Activated CD8-positive, alpha-beta T cell treated with anti-CD3 and anti-CD28 coated beads for 36 hours (primary cell): ENCODE measurements at regions not wholly inside any gene's neighbourhood (a gene's known extent, or its start where the extent isn't known, plus 50 kb on each side); places are given as distances from the start of the nearest gene placed in this dataset.

Experiments used
- ATAC-seq: fragments of 200-7000 bp; cut with Tn5 transposase; one replicate; pipeline ENCODE4 v1.10.0; 2021; ENCODE audit warnings: mild to moderate bottlenecking, moderate library complexity
- CTCF ChIA-PET: fragments of 350-600 bp; sonication (Branson Sonifier 250); formaldehyde crosslinking; loops from one replicate; lab custom pipeline; 2021; ENCODE audit warnings: antibody characterized with exemption; lab: Charles Lee
- POLR2A ChIA-PET: fragments of 350-600 bp; sonication (Branson Sonifier 250); formaldehyde crosslinking; loops from one replicate; lab custom pipeline; 2021; ENCODE audit warnings: antibody characterized with exemption; lab: Charles Lee
- DNase-seq: peaks from one replicate; pipeline ENCODE4 v3.0.0-alpha.2; 2020
- H3K27ac Mint-ChIP-seq: one replicate; pipeline ENCODE4 v1.8.0; 2021; ENCODE audit warnings: mild to moderate bottlenecking, mixed read lengths
- H3K27me3 Mint-ChIP-seq: one replicate; pipeline ENCODE4 v1.8.0; 2021; ENCODE audit warnings: mixed read lengths
- H3K36me3 Mint-ChIP-seq: one replicate; pipeline ENCODE4 v1.8.0; 2021; ENCODE audit warnings: low read depth, mixed read lengths
- H3K4me1 Mint-ChIP-seq: one replicate; pipeline ENCODE4 v1.8.0; 2021; ENCODE audit warnings: low read depth, mixed read lengths
- H3K4me3 Mint-ChIP-seq: one replicate; pipeline ENCODE4 v1.8.0; 2021; ENCODE audit warnings: mild to moderate bottlenecking, moderate library complexity, mixed read lengths
- H3K9me3 Mint-ChIP-seq: one replicate; pipeline ENCODE4 v1.8.0; 2021; ENCODE audit warnings: mixed read lengths
- intact Hi-C: fragments of 100-400 bp; cut with micrococcal nuclease; formaldehyde crosslinking; loops from one replicate; pipeline ENCODE4 v1.10.0; 2022
- TF ChIP-seq, protein P1 (sequence below): fragments of 200-600 bp; IDR thresholded peaks from one replicate; pipeline ENCODE4 v1.8.0; 2022; ENCODE audit warnings: antibody characterized with exemption, mild to moderate bottlenecking

DNA sequence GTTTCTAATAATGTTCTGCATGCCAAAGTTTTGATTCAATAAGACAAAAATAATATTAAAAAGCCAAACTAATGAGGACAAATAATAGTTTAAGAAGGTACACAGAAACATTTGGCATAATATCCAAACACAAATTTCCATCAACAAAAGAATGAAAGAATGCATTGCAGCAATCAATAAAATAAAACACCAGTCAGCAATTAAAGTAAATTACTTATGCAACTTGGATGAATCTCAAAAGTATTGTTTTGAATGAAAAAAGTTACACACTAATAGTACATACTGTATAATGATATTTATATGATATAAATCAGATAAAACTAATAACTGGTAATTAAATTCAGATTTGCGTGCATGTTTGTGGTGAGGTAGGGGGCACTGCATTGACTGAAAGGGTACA, 285.5 kb upstream of the PCDH10 start:
- ChIA-PET CTCF (no interaction called here), POLR2A (no interaction called here)
- Mint-ChIP-seq H3K4me3 (no peak overlapping the region), H3K9me3 (peaks cover 2% of the 10 kb centered on the region), H3K36me3 (no peaks in the 10 kb centered on the region), H3K4me1 (no peaks in the 10 kb centered on the region), H3K27me3 (no peaks in the 10 kb centered on the region), H3K27ac (no peak overlapping the region)
- intact Hi-C loops, result no loop called here
- TF ChIP-seq, protein P1, sequence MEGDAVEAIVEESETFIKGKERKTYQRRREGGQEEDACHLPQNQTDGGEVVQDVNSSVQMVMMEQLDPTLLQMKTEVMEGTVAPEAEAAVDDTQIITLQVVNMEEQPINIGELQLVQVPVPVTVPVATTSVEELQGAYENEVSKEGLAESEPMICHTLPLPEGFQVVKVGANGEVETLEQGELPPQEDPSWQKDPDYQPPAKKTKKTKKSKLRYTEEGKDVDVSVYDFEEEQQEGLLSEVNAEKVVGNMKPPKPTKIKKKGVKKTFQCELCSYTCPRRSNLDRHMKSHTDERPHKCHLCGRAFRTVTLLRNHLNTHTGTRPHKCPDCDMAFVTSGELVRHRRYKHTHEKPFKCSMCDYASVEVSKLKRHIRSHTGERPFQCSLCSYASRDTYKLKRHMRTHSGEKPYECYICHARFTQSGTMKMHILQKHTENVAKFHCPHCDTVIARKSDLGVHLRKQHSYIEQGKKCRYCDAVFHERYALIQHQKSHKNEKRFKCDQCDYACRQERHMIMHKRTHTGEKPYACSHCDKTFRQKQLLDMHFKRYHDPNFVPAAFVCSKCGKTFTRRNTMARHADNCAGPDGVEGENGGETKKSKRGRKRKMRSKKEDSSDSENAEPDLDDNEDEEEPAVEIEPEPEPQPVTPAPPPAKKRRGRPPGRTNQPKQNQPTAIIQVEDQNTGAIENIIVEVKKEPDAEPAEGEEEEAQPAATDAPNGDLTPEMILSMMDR, result no peak
- no peak for ATAC-seq
- DNase-seq, result no peak

DNA sequence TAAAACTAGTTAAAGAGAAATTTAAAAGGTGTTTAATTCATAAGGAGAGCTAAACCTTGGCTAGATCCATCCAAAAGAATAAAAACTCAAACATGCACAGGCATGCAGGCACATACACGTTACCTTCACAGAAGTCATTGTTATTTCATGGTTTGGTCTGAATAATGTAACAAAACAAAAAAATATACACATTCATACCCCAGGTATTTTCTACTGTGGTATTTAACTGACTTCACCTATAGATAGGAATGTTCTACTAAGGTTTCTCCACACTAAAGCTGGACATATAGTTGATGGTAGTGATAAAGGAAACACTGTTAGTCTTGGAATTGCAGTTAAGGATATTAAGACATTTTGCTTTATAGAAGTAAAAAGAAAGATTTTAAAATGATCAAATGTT, 283.6 kb upstream of the PCDH10 start:
- no peaks in the 10 kb centered on the region for H3K36me3 Mint-ChIP-seq
- H3K9me3 Mint-ChIP-seq, result peaks cover 2% of the 10 kb centered on the region
- ChIA-PET CTCF (no interaction called here), POLR2A (no interaction called here)
- no peak for DNase-seq
- no peaks in the 10 kb centered on the region for H3K27me3 Mint-ChIP-seq
- TF ChIP-seq, protein P1, result no peak
- H3K4me3 Mint-ChIP-seq, result no peak overlapping the region
- intact Hi-C loops, result no loop called here
- no peak for ATAC-seq
- H3K27ac Mint-ChIP-seq, result no peak overlapping the region
- no peaks in the 10 kb centered on the region for H3K4me1 Mint-ChIP-seq

DNA sequence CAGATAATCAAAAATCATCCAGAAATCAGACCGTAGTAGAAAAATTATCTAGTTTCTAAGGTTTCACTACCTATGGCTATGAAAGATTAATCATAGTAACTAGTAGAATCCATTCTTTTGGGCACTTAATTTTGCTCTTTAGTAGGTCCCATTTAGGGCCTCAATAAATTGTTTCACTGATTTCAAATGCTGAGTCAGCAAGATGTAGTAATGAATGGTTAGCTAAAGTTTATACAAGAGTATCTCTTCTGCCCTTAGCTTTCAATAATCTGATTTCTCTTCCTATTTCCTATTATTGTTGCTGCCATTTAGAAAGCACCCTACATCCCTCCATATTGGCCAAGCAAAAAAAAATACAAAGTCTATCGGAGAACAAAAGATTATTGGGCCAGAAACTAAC, 283.2 kb upstream of the PCDH10 start:
- Mint-ChIP-seq H3K4me3 (no peak overlapping the region), H3K27me3 (no peaks in the 10 kb centered on the region), H3K27ac (no peak overlapping the region), H3K4me1 (no peaks in the 10 kb centered on the region), H3K36me3 (no peaks in the 10 kb centered on the region), H3K9me3 (peaks cover 2% of the 10 kb centered on the region)
- ATAC-seq, result no peak
- ChIA-PET POLR2A (no interaction called here), CTCF (no interaction called here)
- no peak for DNase-seq
- intact Hi-C loops, result no loop called here
- TF ChIP-seq, protein P1, result no peak

DNA sequence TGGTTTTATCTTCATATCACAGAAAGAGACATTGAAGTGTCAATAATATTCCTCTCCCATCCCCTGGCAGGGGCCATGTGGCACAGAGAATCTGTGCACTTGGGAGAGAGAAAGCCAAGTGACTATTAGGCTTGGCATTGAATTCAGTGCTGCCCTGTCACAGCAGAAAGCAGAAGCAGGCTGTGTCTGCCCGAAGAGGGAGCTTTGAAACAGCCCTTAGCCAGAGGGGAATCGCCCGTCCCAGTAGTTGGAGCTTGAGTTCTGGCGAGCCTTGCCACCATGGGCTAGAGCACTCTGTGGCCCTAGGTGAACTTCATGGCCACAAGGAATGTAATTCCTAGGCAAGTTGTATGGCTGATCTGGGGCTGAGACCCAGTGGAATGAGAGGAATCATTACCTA, 282.5 kb upstream of the PCDH10 start:
- ATAC-seq, result no peak

DNA sequence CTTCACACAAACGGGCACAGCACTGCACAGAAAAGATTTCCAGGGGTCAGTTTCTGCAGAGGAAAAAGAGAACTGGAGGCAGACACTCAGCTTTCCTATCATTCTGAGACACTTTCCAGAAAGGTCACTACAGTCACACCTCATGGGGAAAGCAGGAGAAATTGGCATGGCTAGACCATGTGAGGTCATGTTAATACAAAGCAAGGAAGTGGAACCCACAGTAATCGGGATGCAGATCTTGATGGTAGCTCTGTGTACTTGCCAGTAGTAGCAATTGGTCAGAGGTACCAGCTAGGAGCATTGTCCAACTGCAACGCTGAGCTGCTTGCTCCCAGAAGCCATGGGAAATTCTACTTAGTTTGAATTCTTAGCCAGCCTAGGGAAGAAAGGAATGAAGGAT, 255.3 kb upstream of the PCDH10 start:
- Mint-ChIP-seq H3K27ac (no peak overlapping the region), H3K27me3 (no peaks in the 10 kb centered on the region), H3K4me1 (no peaks in the 10 kb centered on the region), H3K9me3 (peaks cover 9% of the 10 kb centered on the region), H3K36me3 (no peaks in the 10 kb centered on the region), H3K4me3 (no peak overlapping the region)
- intact Hi-C loops, result no loop called here
- ChIA-PET POLR2A (no interaction called here), CTCF (no interaction called here)
- DNase-seq (no peak), ATAC-seq (no peak)
- TF ChIP-seq, protein P1, result no peak

More for the DNA sequence above, 282.5 kb upstream of the PCDH10 start:
- DNase-seq, result no peak
- POLR2A ChIA-PET, result no interaction called here
- no peak overlapping the region for H3K27ac Mint-ChIP-seq
- H3K27me3 Mint-ChIP-seq, result no peaks in the 10 kb centered on the region
- CTCF ChIA-PET, result no interaction called here
- no peaks in the 10 kb centered on the region for H3K36me3 Mint-ChIP-seq
- no peaks in the 10 kb centered on the region for H3K4me1 Mint-ChIP-seq
- TF ChIP-seq, protein P1, result no peak
- H3K4me3 Mint-ChIP-seq, result no peak overlapping the region
- intact Hi-C loops, result no loop called here
- peaks cover under 1% of the 10 kb centered on the region for H3K9me3 Mint-ChIP-seq
